H1 (cell line): ENCODE measurements at regions not wholly inside any gene's neighbourhood (a gene's known extent, or its start where the extent isn't known, plus 50 kb on each side); places are given as distances from the start of the nearest gene placed in this dataset.

Experiments used
- CTCF ChIA-PET: fragments of 300-600 bp; sonication (Branson Sonifier 250); formaldehyde crosslinking; loops from one replicate; lab custom pipeline; 2021; ENCODE audit not compliant: partially characterized antibody; lab: Charles Lee
- POLR2A ChIA-PET: fragments of 300-600 bp; sonication (Branson Sonifier 250); formaldehyde crosslinking; loops from one replicate; lab custom pipeline; 2021; ENCODE audit warnings: inconsistent platforms; ENCODE audit not compliant: partially characterized antibody; lab: Charles Lee
- DNase-seq, 2 experiments: peaks; one replicate each; pipeline versions ENCODE4 v3.0.0 to v3.0.0-alpha.2; 2010 to 2022; ENCODE audit warnings: low spot score in 2 of 2, low read depth in 1 of 2, mixed read lengths in 1 of 2
- FAIRE-seq: peaks from 2 replicates; lab custom pipeline; 2011; peaks lifted over from hg19 to GRCh38; lab: Jason Lieb, UNC
- H2AFZ ChIP-seq: 2 replicates; pipeline ENCODE4 v1.8.1; 2012; ENCODE audit warnings: low read length, inconsistent platforms
- H2AK5ac ChIP-seq: 2 replicates; pipeline ENCODE4 v1.6.1; 2013; ENCODE audit warnings: low read depth, low read length
- H2BK120ac ChIP-seq: replicated peaks from 2 replicates; pipeline ENCODE3; 2013; ENCODE audit warnings: low read depth, low read length, inconsistent platforms
- H2BK12ac ChIP-seq: 2 replicates; pipeline ENCODE4 v1.6.1; 2013; ENCODE audit warnings: low read depth, low read length
- H2BK15ac ChIP-seq: 2 replicates; pipeline ENCODE4 v1.6.1; 2013; ENCODE audit warnings: low read length
- H2BK20ac ChIP-seq: 2 replicates; pipeline ENCODE4 v1.6.1; 2013; ENCODE audit warnings: low read length
- H2BK5ac ChIP-seq: 2 replicates; pipeline ENCODE4 v1.6.1; 2013; ENCODE audit warnings: low read depth, low read length
- H3K14ac ChIP-seq: 2 replicates; pipeline ENCODE4 v1.6.1; 2013; ENCODE audit warnings: inconsistent platforms; ENCODE audit not compliant: insufficient read length
- H3K18ac ChIP-seq: 2 replicates; pipeline ENCODE4 v1.6.1; 2013; ENCODE audit warnings: low read length; ENCODE audit errors: extremely low read depth
- H3K23ac ChIP-seq: 2 replicates; pipeline ENCODE4 v1.6.1; 2013; ENCODE audit warnings: inconsistent platforms; ENCODE audit not compliant: insufficient read length
- H3K23me2 ChIP-seq: 2 replicates; pipeline ENCODE4 v1.6.1; 2013; ENCODE audit warnings: low read depth, low read length
- H3K27ac ChIP-seq: 2 replicates; pipeline ENCODE4 v1.6.1; 2011; ENCODE audit warnings: low read depth, low read length, inconsistent platforms
- H3K27me3 ChIP-seq, 4 experiments: replicated peaks in 1 of 4; 1 replicate in 1 of 4; 2 replicates in 3 of 4; pipeline versions ENCODE4 v1.6.1 to v1.8.1; 2011 to 2013; ENCODE audit warnings: low read length in 3 of 4, mild to moderate bottlenecking in 3 of 4, inconsistent platforms in 2 of 4, mixed read lengths in 2 of 4, moderate library complexity in 1 of 4; ENCODE audit not compliant: control insufficient read depth in 3 of 4, insufficient read depth in 3 of 4; ENCODE audit errors: extremely low read depth in 1 of 4
- H3K36me3 ChIP-seq, 4 experiments: 2 replicates each; pipeline versions ENCODE4 v1.6.1 to v1.8.1; 2011 to 2013; ENCODE audit warnings: mild to moderate bottlenecking in 4 of 4, low read length in 3 of 4, moderate library complexity in 2 of 4, control low read depth in 1 of 4, inconsistent platforms in 1 of 4; ENCODE audit not compliant: insufficient read depth in 4 of 4, control insufficient read depth in 2 of 4
- H3K4ac ChIP-seq: replicated peaks from 2 replicates; pipeline ENCODE3; 2013; ENCODE audit warnings: low read length, low read depth, mixed read lengths, inconsistent platforms; ENCODE audit not compliant: insufficient read length
- H3K4me1 ChIP-seq, 4 experiments: replicated peaks in 1 of 4; 1 replicate in 1 of 4; 2 replicates in 3 of 4; pipeline versions ENCODE4 v1.6.1 to v1.8.1; 2011 to 2013; ENCODE audit warnings: low read length in 3 of 4, inconsistent platforms in 2 of 4, mixed read lengths in 1 of 4; ENCODE audit not compliant: insufficient read depth in 4 of 4, control insufficient read depth in 3 of 4
- H3K4me2 ChIP-seq, 2 experiments: 2 replicates each; pipeline versions ENCODE4 v1.6.1 to v1.8.1; 2011 to 2013; ENCODE audit warnings: low read depth in 2 of 2, low read length in 2 of 2, control low read depth in 1 of 2, inconsistent platforms in 1 of 2, mild to moderate bottlenecking in 1 of 2; ENCODE audit not compliant: insufficient read depth in 1 of 2
- H3K4me3 ChIP-seq, 4 experiments: fragments of 200-600, 300-600 bp in 1 of 4; sonication (generic), shearing (Covaris generic), sonication (Bioruptor Twin) in 1 of 4; 2 replicates each; pipeline versions ENCODE4 v1.5.1 to v1.8.1; 2011 to 2016; ENCODE audit warnings: low read length in 4 of 4, low read depth in 3 of 4, control low read depth in 2 of 4, inconsistent platforms in 2 of 4, mild to moderate bottlenecking in 2 of 4, mixed read lengths in 1 of 4, moderate library complexity in 1 of 4; ENCODE audit not compliant: insufficient read depth in 2 of 4; ENCODE audit errors: extremely low read depth in 1 of 4
- H3K56ac ChIP-seq: replicated peaks from 2 replicates; pipeline ENCODE3; 2013; ENCODE audit warnings: low read depth, mild to moderate bottlenecking, mixed read lengths, low read length, inconsistent platforms; ENCODE audit not compliant: insufficient read length
- H3K79me1 ChIP-seq: 2 replicates; pipeline ENCODE4 v1.6.1; 2013; ENCODE audit warnings: low read depth, low read length, control low read depth
- H3K79me2 ChIP-seq, 2 experiments: 2 replicates each; pipeline versions ENCODE4 v1.6.1 to v1.8.1; 2012 to 2013; ENCODE audit warnings: low read length in 2 of 2, mild to moderate bottlenecking in 2 of 2, inconsistent platforms in 1 of 2; ENCODE audit not compliant: insufficient read depth in 2 of 2, control insufficient read depth in 1 of 2
- H3K9ac ChIP-seq, 4 experiments: replicated peaks in 1 of 4; 1 replicate in 1 of 4; 2 replicates in 3 of 4; pipeline versions ENCODE4 v1.6.1 to v1.8.1; 2011 to 2013; ENCODE audit warnings: low read depth in 3 of 4, low read length in 3 of 4, control low read depth in 2 of 4, mild to moderate bottlenecking in 2 of 4, moderate library complexity in 2 of 4, inconsistent platforms in 1 of 4; ENCODE audit errors: extremely low read depth in 1 of 4
- H3K9me3 ChIP-seq, 2 experiments: 2 replicates each; pipeline versions ENCODE4 v1.6.1 to v1.8.1; 2012 to 2013; ENCODE audit warnings: mild to moderate bottlenecking in 2 of 2, moderate library complexity in 2 of 2, control low read depth in 1 of 2, inconsistent platforms in 1 of 2, low read depth in 1 of 2, low read length in 1 of 2, mixed read lengths in 1 of 2; ENCODE audit not compliant: insufficient read depth in 2 of 2
- H4K20me1 ChIP-seq, 2 experiments: replicated peaks in 1 of 2; 2 replicates each; pipeline versions ENCODE3 to v1.8.1; 2011 to 2013; ENCODE audit warnings: inconsistent platforms in 2 of 2, low read length in 2 of 2, mild to moderate bottlenecking in 1 of 2; ENCODE audit not compliant: insufficient read depth in 2 of 2, control insufficient read depth in 1 of 2
- H4K5ac ChIP-seq: 2 replicates; pipeline ENCODE4 v1.6.1; 2013; ENCODE audit warnings: low read length, low read depth, mixed read lengths, inconsistent platforms; ENCODE audit not compliant: insufficient read length
- H4K8ac ChIP-seq: 2 replicates; pipeline ENCODE4 v1.8.0; 2013; ENCODE audit warnings: mild to moderate bottlenecking, moderate library complexity, low read length, inconsistent platforms; ENCODE audit not compliant: insufficient read depth; ENCODE audit errors: extremely low read depth
- H4K91ac ChIP-seq: replicated peaks from 2 replicates; pipeline ENCODE3; 2013; ENCODE audit warnings: low read length, mixed read lengths, inconsistent platforms; ENCODE audit not compliant: insufficient read length
- ASH2L ChIP-seq: fragments of 200-600, 300-600 bp; sonication (generic); IDR thresholded peaks from one replicate; pipeline ENCODE4 v1.7.1; 2017; ENCODE audit warnings: low read length
- CTCF ChIP-seq, 3 experiments: IDR thresholded peaks; 1 replicate in 2 of 3; 2 replicates in 1 of 3; pipeline versions ENCODE4 v1.5.1 to v1.6.1; 2011; ENCODE audit warnings: low read length in 3 of 3, mild to moderate bottlenecking in 3 of 3, inconsistent platforms in 2 of 3, low read depth in 1 of 3, moderate library complexity in 1 of 3; ENCODE audit not compliant: insufficient read depth in 1 of 3; ENCODE audit errors: control extremely low read depth in 1 of 3
- FOSL1 ChIP-seq: IDR thresholded peaks from 2 replicates; pipeline ENCODE4 v1.6.1; 2011; ENCODE audit warnings: mild to moderate bottlenecking, low read depth, low read length, moderate library complexity; ENCODE audit not compliant: insufficient read depth
- HDAC2 ChIP-seq, 2 experiments: fragments of 300-600 bp in 1 of 2; sonication (generic) in 1 of 2; IDR thresholded peaks; 2 replicates each; pipeline ENCODE4 v1.6.1; 2011 to 2012; ENCODE audit warnings: low read depth in 2 of 2, low read length in 2 of 2, mild to moderate bottlenecking in 2 of 2, moderate library complexity in 2 of 2, borderline replicate concordance in 1 of 2, inconsistent platforms in 1 of 2
- NRF1 ChIP-seq: IDR thresholded peaks from 2 replicates; pipeline ENCODE4 v1.6.1; 2011; ENCODE audit warnings: mild to moderate bottlenecking, low read depth, low read length, improper control_type of control experiment
- PHF8 ChIP-seq: fragments of 200-600 bp; sonication (generic); conservative IDR thresholded peaks from 2 replicates; pipeline ENCODE4 v1.7.1; 2012; ENCODE audit warnings: low read depth, mild to moderate bottlenecking, inconsistent platforms, low read length, moderate library complexity
- RAD21 ChIP-seq, 2 experiments: IDR thresholded peaks in 1 of 2; conservative IDR thresholded peaks in 1 of 2; 2 replicates each; pipeline ENCODE4 v1.6.1; 2011; ENCODE audit warnings: low read depth in 2 of 2, low read length in 2 of 2, improper control_type of control experiment in 1 of 2, inconsistent platforms in 1 of 2, mild to moderate bottlenecking in 1 of 2, moderate library complexity in 1 of 2
- RBBP5 ChIP-seq: IDR thresholded peaks from 2 replicates; pipeline ENCODE4 v1.7.1; 2012; ENCODE audit warnings: low read depth, mild to moderate bottlenecking, inconsistent platforms, low read length, moderate library complexity, borderline replicate concordance
- SIRT6 ChIP-seq: IDR thresholded peaks from one replicate; pipeline ENCODE4 v1.7.1; 2012; ENCODE audit warnings: low read length, inconsistent platforms
- TAF1 ChIP-seq: IDR thresholded peaks from 2 replicates; pipeline ENCODE4 v1.6.1; 2011; ENCODE audit warnings: mild to moderate bottlenecking, low read depth, low read length
- TBP ChIP-seq: IDR thresholded peaks from 2 replicates; pipeline ENCODE4 v1.6.1; 2011; ENCODE audit warnings: low read depth, low read length, improper control_type of control experiment
- TEAD4 ChIP-seq: IDR thresholded peaks from 2 replicates; pipeline ENCODE4 v1.6.1; 2012; ENCODE audit warnings: low read depth, low read length, inconsistent platforms, mixed read lengths
- whole genome bisulfite sequencing, 2 experiments: shearing (Covaris generic) in 1 of 2; methylation state at CpG; one replicate each; pipeline versions ENCODE4 v1.1.6 to v1.1.7; 2013 to 2015; ENCODE audit warnings: low lambda C conversion rate in 2 of 2, mixed read lengths in 2 of 2, inconsistent platforms in 1 of 2, low coverage in 1 of 2, missing lambda C conversion rate in 1 of 2; ENCODE audit not compliant: insufficient replicate concordance in 2 of 2, insufficient coverage in 1 of 2, insufficient read length in 1 of 2; ENCODE audit errors: extremely low coverage in 1 of 2, missing lambda C conversion rate in 1 of 2; 5-methylcytosine and 5-hydroxymethylcytosine counted together

- no peak overlapping the region for H3K27ac ChIP-seq
- DNase-seq (no peak), FAIRE-seq (no peak)
- no peak overlapping the region for H2AK5ac ChIP-seq
- CTCF ChIA-PET, result interaction anchor here (2.1 to 2.9 kb wide), 2 partner anchors 10 to 45 kb away, joined by 4 to 8 read pairs; no protein-coding TSS in a partner anchor
- no peak overlapping the region for H3K4me3 ChIP-seq
- no peaks in the 10 kb centered on the region for H3K36me3 ChIP-seq
- H3K56ac ChIP-seq, result no peak overlapping the region
- no peak overlapping the region for H3K9ac ChIP-seq
- no peak overlapping the region for H2BK5ac ChIP-seq
- H3K14ac ChIP-seq, result no peak overlapping the region
- H3K18ac ChIP-seq, result no peak overlapping the region
- no peak overlapping the region for H2BK15ac ChIP-seq
- H3K4me1 ChIP-seq, result no peaks in the 10 kb centered on the region; a peak in 1 of 7 replicates
- H3K4ac ChIP-seq, result no peak overlapping the region
- H3K79me1 ChIP-seq, result no peaks in the 10 kb centered on the region
- H3K9me3 ChIP-seq, result no peaks in the 10 kb centered on the region
- H4K20me1 ChIP-seq, result no peaks in the 10 kb centered on the region
- no peaks in the 10 kb centered on the region for H3K79me2 ChIP-seq
- no peak overlapping the region for H3K23ac ChIP-seq
- no peak overlapping the region for H2AFZ ChIP-seq
- H3K23me2 ChIP-seq, result no peaks in the 10 kb centered on the region
- POLR2A ChIA-PET, result no interaction called here
- no peak overlapping the region for H2BK12ac ChIP-seq
- no peak overlapping the region for H3K4me2 ChIP-seq
- no peak overlapping the region for H4K5ac ChIP-seq
- no peak overlapping the region for H2BK120ac ChIP-seq
- no peak overlapping the region for H2BK20ac ChIP-seq
- 96% methylated on average over 2 of the region's 2 CpGs; no CpG with 5 or more reads in 1 of the 2 experiments for WGBS, 2 experiments
- H3K27me3 ChIP-seq, result peaks cover 0 to 1% (median 0%) of the 10 kb centered on the region in 4 experiments; a peak in 1 of 7 replicates
- no peak overlapping the region for H4K91ac ChIP-seq
- H4K8ac ChIP-seq, result no peak overlapping the region
- TF ChIP-seq TAF1 (no peak), ASH2L (no peak), SIRT6 (no peak), RBBP5 (no peak), NRF1 (no peak), CTCF (IDR thresholded peaks at IDR 0.05; ENCODE audit: control extremely low read depth in 1 of 3, insufficient read depth in 1 of 3, low read depth in 1 of 3, low read length in 3 of 3) (no peak), PHF8 (no peak), FOSL1 (no peak), RAD21 (IDR thresholded peaks at IDR 0.05 in 1 of 2, conservative IDR thresholded peaks at IDR 0.05 in 1 of 2; ENCODE audit: low read depth in 2 of 2, low read length in 2 of 2) (no peak), TBP (no peak), TEAD4 (no peak), HDAC2 (IDR thresholded peaks at IDR 0.05; ENCODE audit: borderline replicate concordance in 1 of 2, low read depth in 2 of 2, low read length in 2 of 2) (no peak)
Measured at GRCh38 chr1:209309198-209309597, 274.3 kb upstream of the CAMK1G start.
